Subcutaneous abdominal adipose tissue (tissue), 5 donors: ENCODE measurements at regions not wholly inside any gene's neighbourhood (a gene's known extent, or its start where the extent isn't known, plus 50 kb on each side); places are given as distances from the start of the nearest gene placed in this dataset.

Experiments used
- H3K27ac ChIP-seq: one replicate; pipeline ENCODE4 v1.7.0; 2013; ENCODE audit warnings: low read depth, mild to moderate bottlenecking, inconsistent platforms, low read length, moderate library complexity
- H3K27me3 ChIP-seq, 5 donors: one replicate each; pipeline ENCODE4 v1.7.0; 2013; ENCODE audit warnings: low read length in 5 of 5, inconsistent platforms in 1 of 5; ENCODE audit not compliant: control insufficient read depth in 5 of 5, insufficient read depth in 4 of 5
- H3K36me3 ChIP-seq, 5 donors: one replicate each; pipeline ENCODE4 v1.7.0; 2013; ENCODE audit warnings: low read length in 5 of 5; ENCODE audit not compliant: control insufficient read depth in 5 of 5, insufficient read depth in 5 of 5
- H3K4me1 ChIP-seq, 5 donors: one replicate each; pipeline ENCODE4 v1.7.0; 2013; ENCODE audit warnings: low read length in 5 of 5, mild to moderate bottlenecking in 3 of 5, moderate library complexity in 1 of 5; ENCODE audit not compliant: control insufficient read depth in 5 of 5, insufficient read depth in 5 of 5
- H3K4me3 ChIP-seq, 5 donors: one replicate each; pipeline ENCODE4 v1.7.0; 2013; ENCODE audit warnings: low read length in 5 of 5, low read depth in 1 of 5
- H3K9ac ChIP-seq, 5 donors: one replicate each; pipeline ENCODE4 v1.7.0; 2013; ENCODE audit warnings: low read length in 5 of 5, mild to moderate bottlenecking in 4 of 5, moderate library complexity in 3 of 5
- H3K9me3 ChIP-seq, 5 donors: one replicate each; pipeline ENCODE4 v1.7.0; 2013; ENCODE audit warnings: low read length in 5 of 5; ENCODE audit not compliant: control insufficient read depth in 5 of 5
- donor health status: healthy.
- donor health status: healthy.
- donor health status: healthy.
- donor health status: healthy.
- donor health status: healthy.

DNA sequence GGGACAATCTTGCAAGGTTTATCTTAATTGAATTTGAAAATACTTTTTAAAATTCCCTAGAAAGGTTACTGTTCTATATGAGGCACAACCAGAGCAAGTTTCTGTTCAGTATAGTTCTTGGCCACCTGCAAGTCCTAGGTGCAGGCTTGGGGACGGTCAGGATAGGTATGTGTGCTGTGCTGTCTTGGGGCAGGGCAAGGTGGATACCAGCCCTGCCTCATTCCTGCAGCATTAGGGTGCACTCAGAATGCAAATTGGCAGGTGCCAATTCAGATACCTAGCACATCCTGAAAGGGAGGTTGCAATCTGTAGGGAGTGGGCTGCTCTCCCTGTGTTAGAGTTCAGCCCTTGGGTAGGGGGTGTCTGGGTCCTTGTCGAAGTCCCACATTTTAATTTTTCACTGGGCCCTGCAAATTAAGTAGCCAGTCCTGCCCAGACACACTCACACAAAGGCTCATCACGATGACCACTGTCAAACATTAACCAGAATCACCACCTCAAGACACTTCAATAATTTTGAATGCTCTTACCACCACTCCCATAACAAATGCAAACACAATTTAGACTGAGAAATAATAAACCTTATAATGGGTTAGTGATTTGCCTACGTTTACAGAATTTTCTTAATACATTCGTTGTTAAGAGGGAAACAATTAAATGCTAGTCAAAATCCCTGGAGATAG is 838.0 kb upstream of the NR2F2 start:
- no peaks in the 10 kb centered on the region for H3K27me3 ChIP-seq
- no peak overlapping the region for H3K9ac ChIP-seq
- H3K27ac ChIP-seq, result no peak overlapping the region
- H3K9me3 ChIP-seq, result no peaks in the 10 kb centered on the region
- H3K36me3 ChIP-seq, result no peaks in the 10 kb centered on the region
- H3K4me3 ChIP-seq, result no peak overlapping the region
- H3K4me1 ChIP-seq, result no peaks in the 10 kb centered on the region

DNA sequence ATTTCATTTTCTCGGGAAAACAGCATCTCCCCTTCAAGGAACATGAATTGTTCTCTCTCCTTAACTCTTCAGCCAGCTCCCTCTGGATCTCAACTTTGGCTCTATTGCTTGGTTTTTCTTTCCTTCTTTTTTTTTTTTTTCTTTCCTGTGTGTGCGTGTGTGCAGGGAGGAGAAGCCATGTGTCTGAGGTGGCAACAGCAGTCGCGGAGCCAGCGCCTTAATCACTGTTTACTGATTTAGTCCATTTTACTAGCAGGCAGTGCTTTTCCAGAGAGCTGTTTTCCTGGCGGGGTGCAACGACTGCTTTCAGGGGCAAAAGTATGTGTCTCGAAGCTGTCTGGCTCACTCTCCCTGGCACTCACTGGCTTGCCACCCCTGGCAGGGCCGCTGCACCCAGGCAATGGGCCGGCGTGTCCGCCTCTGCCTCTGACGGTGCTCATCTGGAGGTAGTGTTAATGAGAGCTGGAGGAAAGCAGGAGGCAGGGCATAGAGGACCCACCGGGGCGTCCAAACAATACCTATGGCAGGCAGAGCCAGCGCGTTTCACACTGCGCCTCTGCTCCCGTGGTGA is 835.4 kb upstream of the NR2F2 start:
- Histone ChIP-seq H3K4me1 (peaks cover 0 to 8% (median 0%) of the 10 kb centered on the region in 5 donors), H3K27me3 (no peaks in the 10 kb centered on the region), H3K36me3 (no peaks in the 10 kb centered on the region), H3K27ac (no peak overlapping the region), H3K9me3 (no peaks in the 10 kb centered on the region), H3K4me3 (no peak overlapping the region), H3K9ac (no peak overlapping the region)

DNA sequence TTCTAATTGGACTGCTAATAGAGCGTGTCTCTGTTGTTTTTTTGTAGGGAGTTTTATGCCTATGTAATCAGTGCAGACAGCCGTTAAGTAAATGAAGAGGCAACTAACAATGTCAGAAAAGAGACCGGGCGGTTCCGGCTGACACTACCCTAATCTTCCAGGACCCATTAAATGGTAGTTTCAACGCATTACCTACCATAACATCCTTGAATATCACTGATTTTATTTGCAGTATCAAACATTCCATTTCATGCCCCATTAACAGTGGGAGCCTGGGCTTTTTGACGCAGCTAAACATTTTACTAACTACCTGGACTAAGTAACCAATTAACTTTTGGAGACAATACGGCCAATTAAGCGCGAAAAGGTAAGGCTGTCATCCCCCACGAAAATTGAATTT is 832.9 kb upstream of the NR2F2 start:
- Histone ChIP-seq H3K27me3 (no peaks in the 10 kb centered on the region), H3K4me3 (no peak overlapping the region), H3K9me3 (no peaks in the 10 kb centered on the region), H3K4me1 (peaks cover 0 to 8% (median 0%) of the 10 kb centered on the region in 5 donors), H3K9ac (no peak overlapping the region), H3K27ac (no peak overlapping the region), H3K36me3 (no peaks in the 10 kb centered on the region)

DNA sequence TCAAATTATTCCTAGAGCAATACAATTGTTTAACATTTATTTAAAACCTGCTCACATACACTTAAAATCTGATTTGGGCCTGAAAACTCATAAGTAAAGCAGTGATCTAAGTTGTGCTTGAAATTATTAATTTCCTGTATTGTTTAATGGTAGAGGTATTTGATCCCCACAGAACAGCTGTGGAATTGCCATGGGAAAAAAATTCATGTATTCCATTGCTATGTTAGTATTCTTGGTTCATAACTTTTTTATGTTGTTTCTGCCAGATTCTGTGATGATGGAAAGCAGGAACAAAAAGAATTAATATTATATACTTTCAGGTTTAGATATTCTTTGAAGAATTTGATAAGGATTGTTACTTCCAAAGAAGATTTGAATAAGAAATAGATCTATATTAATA is 831.5 kb upstream of the NR2F2 start:
- Histone ChIP-seq H3K27ac (no peak overlapping the region), H3K4me1 (peaks cover 0 to 8% (median 0%) of the 10 kb centered on the region in 5 donors), H3K4me3 (no peak overlapping the region), H3K27me3 (no peaks in the 10 kb centered on the region), H3K36me3 (no peaks in the 10 kb centered on the region), H3K9me3 (no peaks in the 10 kb centered on the region), H3K9ac (no peak overlapping the region)

DNA sequence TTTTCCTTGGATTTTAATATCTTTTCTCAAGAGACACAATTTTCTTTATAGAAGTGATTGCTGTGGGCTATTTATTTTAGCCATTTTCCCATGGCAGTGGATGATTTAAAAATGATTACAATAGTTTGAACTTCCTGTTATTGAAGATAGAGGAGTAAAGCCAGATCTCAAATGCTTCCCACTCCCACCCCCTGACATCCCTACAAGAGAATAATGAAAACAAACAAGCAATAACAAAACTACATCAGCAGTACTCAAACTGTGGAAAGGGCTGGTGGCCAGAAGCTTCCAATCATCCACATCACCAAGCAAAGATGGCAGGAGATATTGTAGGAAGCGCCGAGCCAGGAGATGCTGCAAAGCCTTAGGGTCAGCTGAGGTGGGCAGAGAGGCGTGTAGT is 831.1 kb upstream of the NR2F2 start:
- no peaks in the 10 kb centered on the region for H3K27me3 ChIP-seq
- peaks cover 0 to 8% (median 0%) of the 10 kb centered on the region in 5 donors for H3K4me1 ChIP-seq
- H3K4me3 ChIP-seq, result no peak overlapping the region
- H3K9ac ChIP-seq, result no peak overlapping the region
- no peak overlapping the region for H3K27ac ChIP-seq
- no peaks in the 10 kb centered on the region for H3K9me3 ChIP-seq
- no peaks in the 10 kb centered on the region for H3K36me3 ChIP-seq

DNA sequence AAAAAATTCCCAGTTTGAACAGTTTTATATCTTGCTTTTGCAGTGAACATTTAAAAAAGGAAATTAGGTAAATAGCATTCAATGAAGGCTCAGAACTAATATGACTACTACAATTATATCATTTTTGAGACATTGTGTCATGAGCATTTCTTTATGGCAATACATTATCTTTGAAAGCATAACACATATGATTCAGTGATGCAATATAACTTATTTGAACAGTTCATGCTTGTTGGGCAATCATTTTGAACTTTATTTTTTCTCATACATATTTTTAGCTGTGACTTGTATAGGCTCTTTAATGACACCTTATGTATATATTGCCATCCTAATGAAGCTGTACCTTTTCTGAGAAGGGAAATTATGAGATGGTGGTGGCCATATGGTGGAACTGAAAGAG is 828.6 kb upstream of the NR2F2 start:
- Histone ChIP-seq H3K36me3 (no peaks in the 10 kb centered on the region), H3K9ac (no peak overlapping the region), H3K9me3 (no peaks in the 10 kb centered on the region)

DNA sequence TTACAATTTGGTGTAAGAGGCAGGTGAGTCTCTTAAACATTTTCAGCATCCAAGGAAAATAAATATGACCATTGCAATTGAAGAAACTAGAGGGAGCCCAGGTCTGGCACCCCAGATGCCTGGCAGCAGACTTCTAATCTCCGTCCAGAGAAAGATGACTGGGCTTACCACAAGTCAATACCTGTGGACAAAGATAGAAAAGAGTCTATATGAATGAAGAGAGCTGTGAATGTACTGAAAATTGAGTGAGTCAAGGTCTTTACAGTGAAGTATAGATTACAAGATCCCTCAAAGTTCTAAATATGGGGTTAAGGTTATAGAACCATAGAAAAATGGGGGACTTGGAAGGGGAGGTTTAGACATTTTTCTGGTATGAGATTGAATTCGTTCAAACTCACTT is 827.4 kb upstream of the NR2F2 start:
- Histone ChIP-seq H3K4me3 (no peak overlapping the region), H3K36me3 (no peaks in the 10 kb centered on the region), H3K9ac (no peak overlapping the region), H3K4me1 (peaks cover 0 to 8% (median 0%) of the 10 kb centered on the region in 5 donors), H3K27me3 (no peaks in the 10 kb centered on the region), H3K9me3 (no peaks in the 10 kb centered on the region), H3K27ac (no peak overlapping the region)

More for the DNA sequence above, 828.6 kb upstream of the NR2F2 start:
- no peaks in the 10 kb centered on the region for H3K27me3 ChIP-seq
- H3K4me1 ChIP-seq, result peaks cover 0 to 8% (median 0%) of the 10 kb centered on the region in 5 donors
- no peak overlapping the region for H3K4me3 ChIP-seq
- H3K27ac ChIP-seq, result no peak overlapping the region

DNA sequence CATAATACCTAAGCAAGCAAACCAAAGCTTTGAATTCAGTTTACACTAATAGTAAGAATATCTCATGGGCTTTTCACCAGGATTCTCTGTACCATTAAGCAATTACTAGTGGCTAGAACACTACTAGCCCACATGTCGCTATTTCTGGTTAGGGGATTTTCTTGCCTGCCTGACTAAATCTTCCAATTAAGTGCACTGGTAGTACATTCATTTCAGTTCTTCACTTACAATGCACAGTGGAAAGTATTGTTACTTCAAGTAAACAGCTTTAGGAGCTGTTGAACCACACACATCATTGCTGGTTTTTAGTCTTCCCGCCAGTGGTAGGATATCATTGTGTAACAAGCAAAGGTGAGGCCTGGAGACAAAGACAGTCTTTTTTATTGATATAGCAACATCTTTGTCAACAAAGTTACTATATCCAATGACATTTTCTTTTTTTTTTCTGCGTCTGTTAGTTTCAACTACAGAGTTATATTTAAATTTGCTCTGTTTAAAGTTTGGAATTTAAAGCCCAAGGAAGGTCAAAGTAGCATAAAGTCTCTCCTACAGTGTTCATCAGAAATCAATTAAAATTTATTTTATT is 826.8 kb upstream of the NR2F2 start:
- Histone ChIP-seq H3K27me3 (no peaks in the 10 kb centered on the region), H3K4me3 (no peak overlapping the region), H3K4me1 (peaks cover 0 to 8% (median 0%) of the 10 kb centered on the region in 5 donors), H3K9ac (no peak overlapping the region), H3K9me3 (no peaks in the 10 kb centered on the region), H3K36me3 (no peaks in the 10 kb centered on the region), H3K27ac (no peak overlapping the region)

DNA sequence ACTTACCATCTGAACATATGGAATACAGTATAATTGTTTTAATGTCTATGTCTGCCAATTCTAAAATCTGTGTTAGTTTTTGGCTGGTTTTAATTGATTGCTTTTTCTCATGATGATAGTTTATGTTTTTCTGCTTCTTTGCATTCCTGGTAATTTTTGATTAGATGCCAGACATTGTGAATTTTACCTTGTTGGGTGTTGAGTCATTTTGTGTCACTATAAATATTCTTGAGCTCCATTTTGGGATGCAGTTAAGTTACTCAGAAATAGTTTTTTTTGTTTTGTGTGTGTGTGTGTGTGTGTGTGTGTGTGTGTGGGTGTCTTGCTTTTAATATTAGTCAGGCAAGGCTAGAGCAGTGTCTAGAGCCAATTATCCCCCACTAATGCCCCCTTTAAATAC is 818.8 kb upstream of the NR2F2 start:
- no peaks in the 10 kb centered on the region for H3K9me3 ChIP-seq
- no peak overlapping the region for H3K4me3 ChIP-seq
- no peak overlapping the region for H3K9ac ChIP-seq
- H3K36me3 ChIP-seq, result no peaks in the 10 kb centered on the region
- no peaks in the 10 kb centered on the region for H3K27me3 ChIP-seq
- peaks cover 0 to 3% (median 0%) of the 10 kb centered on the region in 5 donors for H3K4me1 ChIP-seq
- H3K27ac ChIP-seq, result no peak overlapping the region

DNA sequence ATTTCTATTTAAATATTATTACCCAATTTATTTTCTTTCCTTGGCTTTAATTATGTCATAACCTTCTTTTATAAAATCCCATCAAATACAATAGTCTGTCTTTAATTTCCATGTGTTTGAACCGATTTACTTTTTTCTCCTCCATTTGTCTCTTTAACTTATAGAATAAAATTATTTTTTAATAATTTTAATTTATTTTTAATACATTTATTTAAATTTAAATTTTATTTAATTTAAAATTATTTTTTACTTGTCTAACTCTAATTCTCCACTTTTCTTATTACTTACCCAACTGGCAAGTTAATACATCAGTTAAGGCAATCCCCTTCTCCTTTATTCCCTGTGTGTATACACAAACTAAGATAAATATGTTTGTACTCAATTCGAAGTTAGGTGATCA is 817.6 kb upstream of the NR2F2 start:
- no peaks in the 10 kb centered on the region for H3K27me3 ChIP-seq
- no peak overlapping the region for H3K4me3 ChIP-seq
- H3K9ac ChIP-seq, result no peak overlapping the region
- no peaks in the 10 kb centered on the region for H3K9me3 ChIP-seq
- no peak overlapping the region for H3K27ac ChIP-seq
- H3K36me3 ChIP-seq, result no peaks in the 10 kb centered on the region
- H3K4me1 ChIP-seq, result peaks cover 0 to 3% (median 0%) of the 10 kb centered on the region in 5 donors
